Glomerular endothelial cell (primary cell): ENCODE measurements at regions not wholly inside any gene's neighbourhood (a gene's known extent, or its start where the extent isn't known, plus 50 kb on each side); places are given as distances from the start of the nearest gene placed in this dataset.
"Not testable (repeated sequence)": the region's sequence is repeated elsewhere in the genome, so short reads cannot be mapped to it uniquely, and the experiment has no call there.

Experiments
- DNase-seq: peaks from one replicate; pipeline ENCODE4 v3.0.0-alpha.2; 2011; ENCODE audit warnings: low read depth, low spot score; ENCODE audit errors: extremely low read depth

DNA sequence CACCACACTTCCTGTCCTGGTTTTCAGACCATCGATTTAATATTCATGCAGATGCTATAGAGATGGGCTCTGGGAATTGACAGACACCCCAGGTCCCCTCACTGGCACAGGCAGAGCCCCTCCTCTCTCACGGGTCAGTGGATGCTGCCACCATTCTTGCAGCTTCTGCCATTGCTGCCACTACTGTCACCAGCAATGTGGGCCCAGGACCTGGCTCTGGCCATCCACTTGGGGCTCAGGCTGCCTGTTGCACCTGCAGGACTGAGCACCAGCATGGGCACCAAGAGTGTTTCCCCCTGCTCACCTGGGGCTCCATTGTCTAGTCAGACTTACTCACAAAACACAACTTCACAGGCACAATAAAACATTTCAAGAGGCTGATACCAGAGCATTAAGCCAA is 479.0 kb upstream of the ZNF608 start:
- no peak for DNase-seq

DNA sequence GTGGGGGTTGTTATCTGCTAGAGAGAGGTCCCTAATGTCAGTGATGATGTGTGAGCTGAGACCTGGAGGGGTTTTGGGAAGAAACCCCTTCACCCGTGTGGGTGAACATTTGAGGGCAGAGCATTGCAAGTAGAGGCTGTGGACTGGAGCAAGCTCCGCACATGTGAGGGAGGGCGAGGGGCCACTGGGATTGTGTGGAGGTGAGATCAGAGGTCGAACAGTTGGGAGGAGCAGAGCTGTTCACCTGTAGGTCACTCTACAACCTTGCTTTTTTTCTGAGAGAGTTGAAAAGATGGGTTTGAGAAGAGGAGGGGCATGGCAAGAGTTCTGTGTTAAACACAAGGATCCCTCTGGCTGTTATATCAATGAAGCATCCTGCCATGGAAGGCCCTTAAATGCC is 480.4 kb upstream of the ZNF608 start:
- DNase-seq = no peak

- DNase-seq = no peak
Observed at GRCh38 chr5:125227333-125228095, 481.1 kb upstream of the ZNF608 start.

- DNase-seq = no peak
Observed at GRCh38 chr5:125228363-125229070, 482.1 kb upstream of the ZNF608 start.

DNA sequence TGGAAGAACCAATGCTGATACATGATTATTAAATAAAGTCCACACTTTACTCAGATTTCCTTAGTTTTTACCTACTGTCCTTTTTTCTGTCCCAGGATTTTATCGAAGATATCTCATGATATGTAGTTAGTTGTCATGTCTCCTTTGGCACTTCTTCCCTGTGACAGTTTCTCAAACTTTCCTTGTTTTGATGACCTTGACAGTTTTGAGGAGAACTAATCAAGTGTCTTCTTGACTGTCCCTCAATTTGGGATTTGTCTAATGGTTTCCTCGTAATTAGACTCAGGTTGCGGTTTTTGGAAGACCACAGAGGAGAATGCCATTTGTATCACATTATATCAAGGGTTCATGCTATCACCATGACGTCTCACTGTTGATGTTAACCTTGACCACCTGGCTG is 483.1 kb upstream of the ZNF608 start:
- no peak for DNase-seq

GRCh38 chr5:125232779-125233230 is 486.4 kb upstream of the ZNF608 start:
- DNase-seq = no peak

GRCh38 chr5:125233944-125234343 is 487.5 kb upstream of the ZNF608 start:
- no peak for DNase-seq

DNA sequence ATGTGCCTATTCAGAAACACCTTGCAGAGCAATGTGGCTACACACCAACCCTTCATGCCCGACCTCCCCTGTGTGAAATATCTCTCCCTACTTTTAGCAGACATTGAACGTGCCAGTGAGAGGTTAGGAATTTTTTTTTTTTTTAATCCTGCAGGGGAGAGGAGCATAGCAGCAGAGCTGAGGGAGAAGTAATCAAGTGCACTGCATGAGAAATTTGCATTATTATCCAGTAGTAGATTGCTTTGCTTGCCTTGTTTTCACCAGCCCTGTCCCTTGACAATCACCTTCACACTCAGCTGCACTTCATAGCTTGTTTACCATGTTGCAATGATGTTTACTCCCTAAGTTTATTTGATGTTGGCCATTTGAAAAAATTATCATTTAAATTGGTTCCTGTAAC is 489.6 kb upstream of the ZNF608 start:
- DNase-seq = no peak

DNA sequence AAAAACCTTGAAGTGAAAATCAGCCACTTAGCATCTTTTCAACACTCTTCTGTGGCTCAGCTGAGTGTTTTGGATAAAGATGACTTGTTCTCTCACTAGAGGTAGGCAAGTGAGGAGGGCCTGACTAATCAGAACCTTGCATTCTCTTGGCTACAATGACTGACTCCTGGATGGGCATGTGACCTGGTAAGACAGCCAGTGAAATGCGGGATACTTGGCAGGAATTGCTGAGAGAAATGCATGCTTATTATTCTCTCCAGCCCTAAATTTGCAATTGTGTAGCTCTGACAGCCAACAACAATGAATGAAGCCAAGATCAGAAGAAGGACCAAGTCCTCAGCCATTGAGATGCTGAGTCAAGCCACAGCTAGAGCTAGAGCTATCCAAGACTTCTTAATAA is 490.5 kb upstream of the ZNF608 start:
- no peak for DNase-seq

DNA sequence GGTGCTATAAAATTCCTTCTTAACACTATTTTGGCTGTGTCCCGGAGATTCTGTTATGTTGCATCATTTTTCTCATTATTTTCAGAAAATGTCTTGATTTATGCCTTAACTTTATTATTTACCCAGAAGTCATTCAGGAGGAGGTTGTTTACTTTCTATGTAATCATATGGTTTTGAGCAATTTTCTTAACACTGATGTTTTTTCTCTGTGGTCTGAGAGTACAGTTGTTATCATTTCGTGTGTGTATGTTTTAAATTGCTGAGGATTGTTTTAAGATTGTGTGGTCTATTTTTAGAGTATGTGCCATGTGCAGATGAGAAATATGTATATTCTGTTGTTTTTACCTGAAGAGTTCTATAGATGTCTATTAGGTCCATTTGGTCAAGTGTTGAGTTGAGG is 498.1 kb upstream of the ZNF608 start:
- DNase-seq = no peak

DNA sequence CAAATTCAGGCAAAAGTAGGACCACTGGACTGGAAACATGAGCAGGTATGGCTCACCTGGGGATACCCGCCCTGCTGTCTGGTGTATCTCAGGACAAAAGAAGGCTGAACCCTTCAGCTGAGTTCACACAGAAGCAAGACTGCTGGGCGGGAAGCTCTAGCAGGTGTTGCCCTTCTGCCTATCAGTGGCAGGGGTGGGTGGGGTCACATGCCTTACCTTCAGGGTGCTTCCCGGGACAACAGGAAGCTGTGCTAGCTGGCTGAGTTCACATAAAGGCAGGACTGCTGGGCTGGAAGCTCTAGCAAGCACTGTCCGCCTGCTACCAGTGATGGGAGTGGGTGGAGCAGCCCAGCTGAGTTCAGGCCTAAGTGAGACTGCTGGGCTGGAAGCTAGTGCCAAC is 498.8 kb upstream of the ZNF608 start:
- no peak for DNase-seq

DNA sequence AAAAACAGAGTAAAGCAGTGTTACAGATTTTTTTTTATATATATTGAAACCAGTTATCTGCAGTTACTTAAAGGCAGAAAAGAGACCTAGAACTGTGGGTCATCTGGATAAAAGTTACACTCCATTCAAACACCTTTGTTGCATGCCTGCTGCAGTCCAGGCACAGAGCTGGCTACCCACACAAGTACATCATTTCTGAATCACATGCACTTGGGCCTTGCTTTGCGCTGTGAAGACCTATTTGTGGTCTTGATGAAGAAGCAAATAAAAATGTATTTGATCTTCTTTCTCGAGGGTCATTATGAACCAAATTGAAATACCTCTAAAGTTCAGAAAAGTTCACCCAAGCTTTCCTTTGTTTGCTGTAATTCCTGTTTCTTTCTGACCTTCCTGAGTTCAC is 503.0 kb upstream of the ZNF608 start:
- no peak for DNase-seq

- DNase-seq = no peak
Observed at GRCh38 chr5:125251703-125252102, 505.3 kb upstream of the ZNF608 start.

DNA sequence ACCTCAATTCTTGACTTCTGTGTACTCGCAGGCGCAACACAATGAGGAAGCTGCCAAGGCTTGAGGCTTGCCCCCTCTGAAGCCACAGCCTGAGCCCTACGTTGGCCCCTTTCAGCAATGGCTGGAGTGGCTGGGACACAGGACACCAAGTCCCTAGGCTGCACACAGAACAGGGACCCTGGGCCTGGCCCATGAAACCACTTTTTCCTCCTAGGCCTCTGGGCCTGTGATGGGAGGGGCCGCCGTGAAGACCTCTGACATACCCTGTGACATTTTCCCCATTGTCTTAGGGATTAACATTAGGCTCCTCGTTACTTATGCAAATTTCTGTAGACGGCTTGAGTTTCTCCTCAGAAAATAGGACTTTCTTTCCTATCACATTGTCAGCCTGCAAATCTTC is 507.2 kb upstream of the ZNF608 start:
- not testable (repeated sequence) for DNase-seq

GRCh38 chr5:125254267-125254666 is 507.8 kb upstream of the ZNF608 start:
- DNase-seq = no peak

- DNase-seq = no peak
Observed at GRCh38 chr5:125256296-125256695, 509.9 kb upstream of the ZNF608 start.

- DNase-seq = no peak
Observed at GRCh38 chr5:125257057-125257972, 510.9 kb upstream of the ZNF608 start.

DNA sequence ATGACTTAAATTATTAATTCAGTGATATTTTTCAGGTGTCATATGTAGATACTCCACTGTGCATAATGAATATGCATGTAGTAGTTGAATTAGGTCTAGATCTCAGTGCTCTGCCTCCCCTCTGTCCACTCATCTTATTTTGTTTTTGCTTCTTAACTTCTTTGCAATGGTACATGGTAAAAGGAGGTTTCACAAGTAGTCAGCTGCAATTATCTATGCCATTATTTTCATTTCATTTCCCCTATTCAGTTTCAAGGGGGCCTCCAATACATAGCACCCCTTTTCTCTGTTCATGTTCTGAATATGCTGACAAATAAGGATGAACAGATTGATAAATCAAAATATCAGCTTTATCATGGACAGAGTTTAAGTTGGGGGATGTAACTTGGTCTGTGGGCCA is 511.6 kb upstream of the ZNF608 start:
- no peak for DNase-seq

DNA sequence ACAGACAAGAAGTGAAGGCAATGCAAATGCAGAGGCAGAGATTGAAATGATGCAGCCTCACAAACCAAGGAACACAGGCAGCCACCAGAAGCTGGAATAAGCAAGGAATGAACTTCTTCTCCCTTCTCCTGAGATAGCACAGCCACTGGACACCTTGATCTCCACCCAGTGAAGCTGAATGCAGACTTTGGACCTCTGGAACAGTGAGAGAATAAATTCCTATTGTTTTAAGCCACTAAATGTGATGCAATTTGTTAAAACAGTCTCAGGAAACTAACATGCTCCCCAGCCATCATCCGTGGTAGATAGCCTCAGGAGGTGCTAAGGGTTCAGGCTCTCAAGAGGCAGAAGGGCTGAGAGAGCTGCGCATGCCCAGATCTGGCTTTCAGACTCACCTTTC is 512.2 kb upstream of the ZNF608 start:
- DNase-seq = no peak

- DNase-seq = no peak
Observed at GRCh38 chr5:125261505-125262250, 515.2 kb upstream of the ZNF608 start.

- DNase-seq = no peak
Observed at GRCh38 chr5:125262782-125263181, 516.3 kb upstream of the ZNF608 start.
